ENCODE measurements at regions not wholly inside any gene's neighbourhood (a gene's known extent, or its start where the extent isn't known, plus 50 kb on each side); places are given as distances from the start of the nearest gene placed in this dataset.

DNA sequence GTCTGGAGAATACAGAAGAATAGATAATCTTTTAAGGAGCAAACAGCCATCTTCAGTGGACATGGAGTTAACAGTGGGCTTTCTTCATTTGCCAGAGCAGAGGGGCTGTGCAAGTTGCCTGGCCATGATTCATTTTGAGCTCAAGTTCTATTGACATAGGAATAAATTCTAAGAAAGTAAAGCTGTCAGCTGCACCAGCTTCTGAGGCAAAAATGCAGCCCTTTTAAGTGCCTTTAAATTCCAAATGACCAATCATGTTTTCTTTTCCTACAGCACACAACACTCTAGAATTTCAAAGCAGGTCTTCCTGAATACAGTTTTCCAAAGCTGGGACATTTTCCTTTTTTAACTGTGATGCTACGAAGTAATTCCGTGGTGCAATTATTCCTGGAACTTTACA lies 246.4 kb upstream of the NT5C1B start:
- Histone ChIP-seq H3K9me3 (ENCODE audit: low read length) (no peaks in the 10 kb centered on the region), H3K9ac (ENCODE audit: low read length) (no peak overlapping the region), H3K79me2 (ENCODE audit: low read length) (no peaks in the 10 kb centered on the region), H3K27ac (ENCODE audit: low read length) (no peak overlapping the region), H4K20me1 (ENCODE audit: low read length) (no peaks in the 10 kb centered on the region), H3K9me2 (replicated peaks; ENCODE audit: low read length) (no peaks in the 10 kb centered on the region), H3K4me2 (ENCODE audit: low read length) (no peak overlapping the region), H2AFZ (ENCODE audit: low read length) (no peak overlapping the region), H3K4me1 (ENCODE audit: insufficient read depth, low read length) (peaks cover 11% of the 10 kb centered on the region; the same call in 1 of the 2 replicates), H3F3A (ENCODE audit: low read length, unreplicated experiment) (no peaks in the 10 kb centered on the region), H3K4me3 (ENCODE audit: low read length) (no peak overlapping the region), H3K36me3 (ENCODE audit: low read depth, low read length) (no peaks in the 10 kb centered on the region), H3K27me3 (ENCODE audit: low read length) (no peaks in the 10 kb centered on the region)
- intact Hi-C loops (cut with micrococcal nuclease) = no loop called here
- TF ChIP-seq, protein P1, sequence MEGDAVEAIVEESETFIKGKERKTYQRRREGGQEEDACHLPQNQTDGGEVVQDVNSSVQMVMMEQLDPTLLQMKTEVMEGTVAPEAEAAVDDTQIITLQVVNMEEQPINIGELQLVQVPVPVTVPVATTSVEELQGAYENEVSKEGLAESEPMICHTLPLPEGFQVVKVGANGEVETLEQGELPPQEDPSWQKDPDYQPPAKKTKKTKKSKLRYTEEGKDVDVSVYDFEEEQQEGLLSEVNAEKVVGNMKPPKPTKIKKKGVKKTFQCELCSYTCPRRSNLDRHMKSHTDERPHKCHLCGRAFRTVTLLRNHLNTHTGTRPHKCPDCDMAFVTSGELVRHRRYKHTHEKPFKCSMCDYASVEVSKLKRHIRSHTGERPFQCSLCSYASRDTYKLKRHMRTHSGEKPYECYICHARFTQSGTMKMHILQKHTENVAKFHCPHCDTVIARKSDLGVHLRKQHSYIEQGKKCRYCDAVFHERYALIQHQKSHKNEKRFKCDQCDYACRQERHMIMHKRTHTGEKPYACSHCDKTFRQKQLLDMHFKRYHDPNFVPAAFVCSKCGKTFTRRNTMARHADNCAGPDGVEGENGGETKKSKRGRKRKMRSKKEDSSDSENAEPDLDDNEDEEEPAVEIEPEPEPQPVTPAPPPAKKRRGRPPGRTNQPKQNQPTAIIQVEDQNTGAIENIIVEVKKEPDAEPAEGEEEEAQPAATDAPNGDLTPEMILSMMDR (conservative IDR thresholded peaks at IDR 0.05; ENCODE audit: low read depth, low read length) = no peak
- TF ChIP-seq EZH2phosphoT487 (IDR thresholded peaks at IDR 0.05; ENCODE audit: borderline replicate concordance, low read length) = no peak
- TF ChIP-seq EZH2 (IDR thresholded peaks at IDR 0.05; ENCODE audit: low read length, unreplicated experiment) = no peak
- BruUV-seq (replicated peaks) = no TSS peak
- CTCF ChIA-PET = no interaction called here
- no peak for DNase-seq
- ATAC-seq = no peak
- POLR2A ChIA-PET (ENCODE audit: unreplicated experiment) = interaction anchor here (0.6 kb wide), 1 partner anchor 93 kb away, joined by 4 read pairs; no protein-coding TSS in a partner anchor

GRCh38 chr2:18834341-18834740 lies 245.0 kb upstream of the NT5C1B start:
- DNase-seq (peak; percentile 84), ATAC-seq (peak; percentile 82)

GRCh38 chr2:18833941-18834340 lies 244.6 kb upstream of the NT5C1B start:
- Histone ChIP-seq H2AFZ (ENCODE audit: low read length) (no peak overlapping the region), H3K36me3 (ENCODE audit: low read depth, low read length) (no peaks in the 10 kb centered on the region), H3K9me3 (ENCODE audit: low read length) (no peaks in the 10 kb centered on the region), H3K4me2 (ENCODE audit: low read length) (no peak overlapping the region), H3K4me3 (ENCODE audit: low read length) (no peak overlapping the region), H3K9ac (ENCODE audit: low read length) (no peak overlapping the region), H3K79me2 (ENCODE audit: low read length) (no peaks in the 10 kb centered on the region), H4K20me1 (ENCODE audit: low read length) (no peaks in the 10 kb centered on the region), H3K4me1 (ENCODE audit: insufficient read depth, low read length) (peaks cover 24% of the 10 kb centered on the region), H3K27ac (ENCODE audit: low read length) (no peak overlapping the region), H3F3A (ENCODE audit: low read length, unreplicated experiment) (no peaks in the 10 kb centered on the region), H3K27me3 (ENCODE audit: low read length) (no peaks in the 10 kb centered on the region), H3K9me2 (replicated peaks; ENCODE audit: low read length) (no peaks in the 10 kb centered on the region)
- BruUV-seq (replicated peaks) = no TSS peak
- CTCF ChIA-PET = interaction anchor here (0.6 kb wide), 1 partner anchor 324 kb away, joined by 11 read pairs; no protein-coding TSS in a partner anchor
- no peak for ATAC-seq
- intact Hi-C loops (cut with micrococcal nuclease) = no loop called here
- no peak for DNase-seq
- POLR2A ChIA-PET (ENCODE audit: unreplicated experiment) = no interaction called here
- TF ChIP-seq, protein P1 (conservative IDR thresholded peaks at IDR 0.05; ENCODE audit: low read depth, low read length) = no peak
- TF ChIP-seq EZH2phosphoT487 (IDR thresholded peaks at IDR 0.05; ENCODE audit: borderline replicate concordance, low read length) = no peak
- TF ChIP-seq EZH2 (IDR thresholded peaks at IDR 0.05; ENCODE audit: low read length, unreplicated experiment) = no peak

More at GRCh38 chr2:18834341-18834740, 245.0 kb upstream of the NT5C1B start:
- TF ChIP-seq EZH2phosphoT487 (IDR thresholded peaks at IDR 0.05; ENCODE audit: borderline replicate concordance, low read length) = no peak
- TF ChIP-seq, protein P1 (conservative IDR thresholded peaks at IDR 0.05; ENCODE audit: low read depth, low read length) = no peak
- no peak for TF ChIP-seq EZH2 (IDR thresholded peaks at IDR 0.05; ENCODE audit: low read length, unreplicated experiment)
- Histone ChIP-seq H4K20me1 (ENCODE audit: low read length) (no peaks in the 10 kb centered on the region), H3K27ac (ENCODE audit: low read length) (no peak overlapping the region), H3K9ac (ENCODE audit: low read length) (no peak overlapping the region), H3F3A (ENCODE audit: low read length, unreplicated experiment) (no peaks in the 10 kb centered on the region), H3K36me3 (ENCODE audit: low read depth, low read length) (no peaks in the 10 kb centered on the region), H3K79me2 (ENCODE audit: low read length) (no peaks in the 10 kb centered on the region), H3K9me2 (replicated peaks; ENCODE audit: low read length) (no peaks in the 10 kb centered on the region), H3K4me2 (ENCODE audit: low read length) (no peak overlapping the region), H3K9me3 (ENCODE audit: low read length) (no peaks in the 10 kb centered on the region), H2AFZ (ENCODE audit: low read length) (no peak overlapping the region), H3K4me1 (ENCODE audit: insufficient read depth, low read length) (peaks cover 20% of the 10 kb centered on the region), H3K27me3 (ENCODE audit: low read length) (no peaks in the 10 kb centered on the region), H3K4me3 (ENCODE audit: low read length) (no peak overlapping the region)
- intact Hi-C loops (cut with micrococcal nuclease) = no loop called here
- BruUV-seq (replicated peaks) = no TSS peak
- POLR2A ChIA-PET (ENCODE audit: unreplicated experiment) = no interaction called here
- CTCF ChIA-PET = no interaction called here
